Stomach (tissue), 4 donors: ENCODE measurements at regions not wholly inside any gene's neighbourhood (a gene's known extent, or its start where the extent isn't known, plus 50 kb on each side); places are given as distances from the start of the nearest gene placed in this dataset.

Source experiments
- POLR2A ChIP-seq, 4 donors: fragments of 450-650 bp; IDR thresholded peaks; one replicate each; pipeline ENCODE4 v1.6.1; 2016; ENCODE audit warnings: antibody characterized with exemption in 4 of 4, control low read depth in 2 of 4, mild to moderate bottlenecking in 1 of 4, moderate library complexity in 1 of 4
- TF ChIP-seq, protein P1 (sequence below), 7 experiments: fragments of 450-650 bp in 4 of 7; fragments of 200-600 bp in 3 of 7; sonication (generic) in 3 of 7; IDR thresholded peaks; one replicate each; pipeline ENCODE4 v1.5.1; 2016 to 2019; ENCODE audit warnings: antibody characterized with exemption in 7 of 7, control low read depth in 2 of 7, mild to moderate bottlenecking in 1 of 7

DNA sequence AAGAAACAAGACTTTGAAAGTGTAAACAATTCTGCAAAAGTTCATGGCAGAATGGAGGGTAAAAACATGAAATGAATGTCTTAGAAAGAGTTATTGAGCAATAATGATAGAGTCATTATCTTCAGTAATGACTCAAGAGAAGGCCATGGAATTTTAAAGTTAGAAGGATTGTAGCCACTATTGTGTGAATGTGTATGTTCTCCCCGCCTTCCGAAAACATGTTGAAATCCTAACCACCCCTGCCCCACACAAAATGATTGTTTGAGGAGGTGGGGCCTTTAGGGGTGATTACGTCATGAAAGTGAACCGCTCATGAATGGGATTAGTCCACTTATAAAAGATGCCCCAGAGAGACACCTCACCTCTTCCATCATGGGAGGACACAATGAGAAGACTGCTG lies 93.8 kb upstream of the CCDC190 start:
- TF ChIP-seq, protein P1, sequence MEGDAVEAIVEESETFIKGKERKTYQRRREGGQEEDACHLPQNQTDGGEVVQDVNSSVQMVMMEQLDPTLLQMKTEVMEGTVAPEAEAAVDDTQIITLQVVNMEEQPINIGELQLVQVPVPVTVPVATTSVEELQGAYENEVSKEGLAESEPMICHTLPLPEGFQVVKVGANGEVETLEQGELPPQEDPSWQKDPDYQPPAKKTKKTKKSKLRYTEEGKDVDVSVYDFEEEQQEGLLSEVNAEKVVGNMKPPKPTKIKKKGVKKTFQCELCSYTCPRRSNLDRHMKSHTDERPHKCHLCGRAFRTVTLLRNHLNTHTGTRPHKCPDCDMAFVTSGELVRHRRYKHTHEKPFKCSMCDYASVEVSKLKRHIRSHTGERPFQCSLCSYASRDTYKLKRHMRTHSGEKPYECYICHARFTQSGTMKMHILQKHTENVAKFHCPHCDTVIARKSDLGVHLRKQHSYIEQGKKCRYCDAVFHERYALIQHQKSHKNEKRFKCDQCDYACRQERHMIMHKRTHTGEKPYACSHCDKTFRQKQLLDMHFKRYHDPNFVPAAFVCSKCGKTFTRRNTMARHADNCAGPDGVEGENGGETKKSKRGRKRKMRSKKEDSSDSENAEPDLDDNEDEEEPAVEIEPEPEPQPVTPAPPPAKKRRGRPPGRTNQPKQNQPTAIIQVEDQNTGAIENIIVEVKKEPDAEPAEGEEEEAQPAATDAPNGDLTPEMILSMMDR (IDR thresholded peaks at IDR 0.05): no peak
- no peak for TF ChIP-seq POLR2A (IDR thresholded peaks at IDR 0.05)
